ENCODE measurements at regions not wholly inside any gene's neighbourhood (a gene's known extent, or its start where the extent isn't known, plus 50 kb on each side); places are given as distances from the start of the nearest gene placed in this dataset.

- no peak for TF ChIP-seq CTCF (IDR thresholded peaks at IDR 0.05)
- no peak for ATAC-seq (ENCODE audit: low FRiP score)
- no peak for DNase-seq (ENCODE audit: low spot score)
These were observed 649.2 kb downstream of the ZPLD1 start for GRCh38 chr3:103083848-103084631.

GRCh38 chr3:103085465-103085864 is 650.6 kb downstream of the ZPLD1 start:
- ATAC-seq (ENCODE audit: low FRiP score) (no peak), DNase-seq (ENCODE audit: low spot score) (no peak)
- TF ChIP-seq CTCF (IDR thresholded peaks at IDR 0.05), result no peak

GRCh38 chr3:103089758-103090157 is 654.9 kb downstream of the ZPLD1 start:
- no peak for TF ChIP-seq CTCF (IDR thresholded peaks at IDR 0.05)
- ATAC-seq (ENCODE audit: low FRiP score) (no peak), DNase-seq (ENCODE audit: low spot score) (no peak)

GRCh38 chr3:103105206-103105605 is 670.4 kb downstream of the ZPLD1 start:
- ATAC-seq (ENCODE audit: low FRiP score) (no peak), DNase-seq (ENCODE audit: low spot score) (no peak)
- no peak for TF ChIP-seq CTCF (IDR thresholded peaks at IDR 0.05)

GRCh38 chr3:103112273-103112672 is 677.5 kb downstream of the ZPLD1 start:
- ATAC-seq (ENCODE audit: low FRiP score), result no peak
- no peak for TF ChIP-seq CTCF (IDR thresholded peaks at IDR 0.05)
- DNase-seq (ENCODE audit: low spot score), result no peak

- no peak for ATAC-seq (ENCODE audit: low FRiP score)
- TF ChIP-seq CTCF (IDR thresholded peaks at IDR 0.05), result no peak
- DNase-seq (ENCODE audit: low spot score), result no peak
These were observed 691.3 kb downstream of the ZPLD1 start for GRCh38 chr3:103126115-103126514.

GRCh38 chr3:103127098-103127630 is 692.3 kb downstream of the ZPLD1 start:
- TF ChIP-seq CTCF (IDR thresholded peaks at IDR 0.05), result no peak
- ATAC-seq (ENCODE audit: low FRiP score), result no peak
- no peak for DNase-seq (ENCODE audit: low spot score)
